ENCODE measurements at regions not wholly inside any gene's neighbourhood (a gene's known extent, or its start where the extent isn't known, plus 50 kb on each side); places are given as distances from the start of the nearest gene placed in this dataset.

DNA sequence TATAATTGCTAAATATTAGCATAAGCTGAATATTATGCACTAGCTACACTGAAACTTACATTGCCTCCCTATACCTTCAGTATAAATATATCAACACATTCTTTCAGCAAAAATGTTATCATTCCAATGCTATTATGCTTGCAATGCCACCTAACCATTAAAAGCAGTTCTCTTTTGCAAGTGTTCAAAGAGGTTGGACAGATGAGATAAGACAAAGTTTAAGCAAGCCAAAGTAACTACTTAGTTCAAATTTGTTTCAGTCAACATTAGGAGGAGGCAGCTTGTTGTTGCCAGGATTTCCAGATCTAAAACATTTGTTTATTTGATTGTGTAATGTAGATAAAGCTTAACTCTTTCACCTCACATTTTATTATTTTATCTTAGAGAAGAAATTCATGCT lies 323.9 kb upstream of the FAM241A start:
- H3K36me3 ChIP-seq (replicated peaks in 1 of 2), result no peaks in the 10 kb centered on the region
- TF ChIP-seq CTCF (IDR thresholded peaks at IDR 0.05), result no peak
- no peak for TF ChIP-seq POLR2A (IDR thresholded peaks at IDR 0.05)
- no peak overlapping the region for H3K27ac ChIP-seq
- no peaks in the 10 kb centered on the region for H3K4me1 ChIP-seq (replicated peaks in 1 of 2)
- DNase-seq, result no peak
- no peaks in the 10 kb centered on the region for H3K27me3 ChIP-seq
- H3K9me3 ChIP-seq (replicated peaks in 1 of 3), result no peaks in the 10 kb centered on the region
- no peak overlapping the region for H3K4me3 ChIP-seq
- intact Hi-C loops (cut with DNase I), result no loop called here

- no peak overlapping the region for H3K4me3 ChIP-seq
- H3K27me3 ChIP-seq, result no peaks in the 10 kb centered on the region
- H3K27ac ChIP-seq, result no peak overlapping the region
- 84 to 94% (median 84%) methylated on average over 3 of the region's 3 CpGs for WGBS, 4 donors
- TF ChIP-seq POLR2A (IDR thresholded peaks at IDR 0.05) (no peak), CTCF (IDR thresholded peaks at IDR 0.05) (no peak)
- DNase-seq, result no peak
- no peaks in the 10 kb centered on the region for H3K4me1 ChIP-seq (replicated peaks in 1 of 2)
- no peaks in the 10 kb centered on the region for H3K9me3 ChIP-seq (replicated peaks in 1 of 3)
- intact Hi-C loops (cut with DNase I), result no loop called here
- no peaks in the 10 kb centered on the region for H3K36me3 ChIP-seq (replicated peaks in 1 of 2)
Observed at GRCh38 chr4:111836601-111837000, 308.7 kb upstream of the FAM241A start.

- Histone ChIP-seq H3K4me1 (replicated peaks in 1 of 2) (no peaks in the 10 kb centered on the region), H3K9me3 (replicated peaks in 1 of 3) (no peaks in the 10 kb centered on the region), H3K27me3 (no peaks in the 10 kb centered on the region), H3K27ac (no peak overlapping the region), H3K4me3 (no peak overlapping the region), H3K36me3 (replicated peaks in 1 of 2) (no peaks in the 10 kb centered on the region)
- TF ChIP-seq POLR2A (IDR thresholded peaks at IDR 0.05) (no peak), CTCF (IDR thresholded peaks at IDR 0.05) (no peak)
- DNase-seq, result no peak
- intact Hi-C loops (cut with DNase I), result no loop called here
- 69 to 80% (median 76%) methylated on average over 2 of the region's 2 CpGs for WGBS, 4 donors
Observed at GRCh38 chr4:111837761-111838160, 307.5 kb upstream of the FAM241A start.

DNA sequence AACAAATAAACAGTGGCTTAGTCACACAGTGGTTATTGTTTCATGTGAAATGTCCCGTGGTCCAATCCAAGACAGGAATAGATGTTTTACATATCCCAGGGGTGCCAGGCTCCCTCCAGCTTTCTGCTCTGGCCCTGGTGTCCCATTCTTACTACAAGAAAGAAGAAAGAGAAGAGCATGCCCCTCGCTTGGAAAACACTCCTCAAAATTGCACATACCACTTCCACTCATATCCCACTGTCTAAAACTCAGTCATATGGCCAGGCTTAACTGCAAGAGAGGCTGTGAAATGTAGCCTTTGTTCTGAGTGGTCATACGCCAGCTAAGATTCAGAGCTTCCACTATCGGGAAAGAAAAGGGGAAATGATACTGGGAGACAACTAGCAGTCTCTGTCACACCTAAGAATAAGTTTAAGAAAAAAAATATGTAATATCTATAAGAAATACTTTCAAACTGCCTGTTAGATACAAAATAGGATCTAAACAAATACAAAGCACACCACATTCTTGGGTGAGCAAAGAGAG lies 306.8 kb upstream of the FAM241A start:
- 57 to 70% (median 69%) methylated on average over 4 of the region's 4 CpGs for WGBS, 4 donors

More for the DNA sequence above, 306.8 kb upstream of the FAM241A start:
- no peaks in the 10 kb centered on the region for H3K36me3 ChIP-seq (replicated peaks in 1 of 2)
- H3K4me1 ChIP-seq (replicated peaks in 1 of 2), result no peaks in the 10 kb centered on the region
- TF ChIP-seq CTCF (IDR thresholded peaks at IDR 0.05) (no peak), POLR2A (IDR thresholded peaks at IDR 0.05) (no peak)
- intact Hi-C loops (cut with DNase I), result no loop called here
- no peak overlapping the region for H3K4me3 ChIP-seq
- DNase-seq, result no peak
- no peaks in the 10 kb centered on the region for H3K9me3 ChIP-seq (replicated peaks in 1 of 3)
- no peak overlapping the region for H3K27ac ChIP-seq
- H3K27me3 ChIP-seq, result no peaks in the 10 kb centered on the region
